ENCODE measurements at regions not wholly inside any gene's neighbourhood (a gene's known extent, or its start where the extent isn't known, plus 50 kb on each side); places are given as distances from the start of the nearest gene placed in this dataset.

DNA sequence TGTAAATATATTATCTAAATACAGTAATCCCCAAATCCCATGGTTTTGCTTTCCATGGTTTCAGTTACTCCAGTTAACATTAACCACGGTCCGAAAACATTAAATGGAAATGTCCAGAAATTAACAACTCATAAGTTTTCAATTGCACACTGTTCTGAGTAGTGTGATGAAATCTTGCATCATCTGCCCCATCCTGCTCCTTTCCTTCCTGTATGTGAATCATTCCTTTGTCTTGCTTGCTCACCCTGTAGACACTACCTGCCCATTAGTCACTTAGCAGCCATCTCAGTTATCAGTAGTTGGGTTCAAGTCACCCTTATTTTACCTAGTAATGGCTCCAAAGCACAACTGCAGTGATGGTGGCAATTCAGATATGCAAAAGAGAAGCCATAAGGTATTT lies 1568.5 kb upstream of the WWC1 start:
- TF ChIP-seq, protein P1, sequence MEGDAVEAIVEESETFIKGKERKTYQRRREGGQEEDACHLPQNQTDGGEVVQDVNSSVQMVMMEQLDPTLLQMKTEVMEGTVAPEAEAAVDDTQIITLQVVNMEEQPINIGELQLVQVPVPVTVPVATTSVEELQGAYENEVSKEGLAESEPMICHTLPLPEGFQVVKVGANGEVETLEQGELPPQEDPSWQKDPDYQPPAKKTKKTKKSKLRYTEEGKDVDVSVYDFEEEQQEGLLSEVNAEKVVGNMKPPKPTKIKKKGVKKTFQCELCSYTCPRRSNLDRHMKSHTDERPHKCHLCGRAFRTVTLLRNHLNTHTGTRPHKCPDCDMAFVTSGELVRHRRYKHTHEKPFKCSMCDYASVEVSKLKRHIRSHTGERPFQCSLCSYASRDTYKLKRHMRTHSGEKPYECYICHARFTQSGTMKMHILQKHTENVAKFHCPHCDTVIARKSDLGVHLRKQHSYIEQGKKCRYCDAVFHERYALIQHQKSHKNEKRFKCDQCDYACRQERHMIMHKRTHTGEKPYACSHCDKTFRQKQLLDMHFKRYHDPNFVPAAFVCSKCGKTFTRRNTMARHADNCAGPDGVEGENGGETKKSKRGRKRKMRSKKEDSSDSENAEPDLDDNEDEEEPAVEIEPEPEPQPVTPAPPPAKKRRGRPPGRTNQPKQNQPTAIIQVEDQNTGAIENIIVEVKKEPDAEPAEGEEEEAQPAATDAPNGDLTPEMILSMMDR (IDR thresholded peaks at IDR 0.05): no peak
- TF ChIP-seq ZFX (IDR thresholded peaks at IDR 0.05; ENCODE audit: borderline replicate concordance): no peak
